Neural cell (in vitro differentiated cells): ENCODE measurements at regions not wholly inside any gene's neighbourhood (a gene's known extent, or its start where the extent isn't known, plus 50 kb on each side); places are given as distances from the start of the nearest gene placed in this dataset.

Experiments
- H2AFZ ChIP-seq: fragments of 200-600, 300-800 bp; sonication (generic), shearing (Covaris generic); 2 replicates; pipeline ENCODE4 v1.6.0; 2014; ENCODE audit warnings: low read depth, mild to moderate bottlenecking, antibody characterized with exemption, low read length, moderate library complexity
- H3F3A ChIP-seq: fragments of 200-600 bp; shearing (Covaris generic); 2 replicates; pipeline ENCODE4 v1.6.1; 2016; ENCODE audit warnings: mild to moderate bottlenecking, moderate library complexity, mixed read lengths, antibody characterized with exemption, low read length; ENCODE audit not compliant: insufficient read depth, poor library complexity, severe bottlenecking
- H3K27ac ChIP-seq: fragments of 200-600, 300-800 bp; sonication (generic), shearing (Covaris generic); 2 replicates; pipeline ENCODE4 v1.5.1; 2014; ENCODE audit warnings: mild to moderate bottlenecking, low read length, moderate library complexity
- H3K27me3 ChIP-seq: fragments of 300-800, 200-600 bp; sonication (generic), shearing (Covaris generic); 2 replicates; pipeline ENCODE4 v1.6.0; 2014; ENCODE audit warnings: mild to moderate bottlenecking, low read depth, low read length, moderate library complexity; ENCODE audit not compliant: insufficient read depth
- H3K36me3 ChIP-seq: fragments of 300-800, 200-600 bp; sonication (generic), shearing (Covaris generic); 2 replicates; pipeline ENCODE4 v1.5.1; 2014; ENCODE audit warnings: mild to moderate bottlenecking, antibody characterized with exemption, low read length, moderate library complexity; ENCODE audit not compliant: insufficient read depth
- H3K4me2 ChIP-seq: fragments of 300-800, 200-600 bp; sonication (generic), shearing (Covaris generic); 2 replicates; pipeline ENCODE4 v1.6.0; 2014; ENCODE audit warnings: mild to moderate bottlenecking, low read length
- H3K4me3 ChIP-seq: fragments of 300-800, 200-600 bp; sonication (generic), shearing (Covaris generic); 2 replicates; pipeline ENCODE4 v1.5.1; 2014; ENCODE audit warnings: mild to moderate bottlenecking, low read length, moderate library complexity
- H3K79me2 ChIP-seq: fragments of 200-600 bp; shearing (Covaris generic); replicated peaks from 2 replicates; pipeline ENCODE4 v1.6.0; 2014; ENCODE audit warnings: mild to moderate bottlenecking, low read length, moderate library complexity; ENCODE audit not compliant: insufficient read depth
- H3K9ac ChIP-seq: fragments of 300-800, 200-600 bp; sonication (generic), shearing (Covaris generic); 2 replicates; pipeline ENCODE4 v1.6.1; 2016; ENCODE audit warnings: mild to moderate bottlenecking, low read length, mixed read lengths
- H3K9me2 ChIP-seq: fragments of 200-600 bp; shearing (Covaris generic); 2 replicates; pipeline ENCODE4 v1.6.1; 2016; ENCODE audit warnings: mild to moderate bottlenecking, low read length, mixed read lengths; ENCODE audit not compliant: insufficient read depth
- H3K9me3 ChIP-seq: fragments of 200-600, 300-800 bp; sonication (generic), shearing (Covaris generic); 2 replicates; pipeline ENCODE4 v1.6.1; 2016; ENCODE audit warnings: mild to moderate bottlenecking, mixed run types, low read length, moderate library complexity, mixed read lengths
- H4K20me1 ChIP-seq: fragments of 200-600 bp; shearing (Covaris generic); 2 replicates; pipeline ENCODE4 v1.6.1; 2016; ENCODE audit warnings: mild to moderate bottlenecking, mixed run types; ENCODE audit not compliant: insufficient read depth
- EP300 ChIP-seq: fragments of 450-650 bp; conservative IDR thresholded peaks from 2 replicates; pipeline ENCODE4 v1.6.1; 2014; ENCODE audit warnings: antibody characterized with exemption, mild to moderate bottlenecking, moderate library complexity; ENCODE audit not compliant: poor library complexity, severe bottlenecking
- EZH2 ChIP-seq: fragments of 200-600, 300-800 bp; shearing (Covaris generic), sonication (generic); IDR thresholded peaks from 2 replicates; pipeline ENCODE4 v1.6.1; 2014; ENCODE audit warnings: antibody characterized with exemption, low read length, borderline replicate concordance, mild to moderate bottlenecking; ENCODE audit not compliant: insufficient read depth, poor library complexity, severe bottlenecking
- MXI1 ChIP-seq: fragments of 450-650 bp; conservative IDR thresholded peaks from 2 replicates; pipeline ENCODE4 v1.6.1; 2014; ENCODE audit warnings: antibody characterized with exemption, mild to moderate bottlenecking; ENCODE audit not compliant: poor library complexity, severe bottlenecking
- POLR2AphosphoS5 ChIP-seq: IDR thresholded peaks from 2 replicates; pipeline ENCODE4 v1.6.1; 2012
- RAD21 ChIP-seq: fragments of 450-650 bp; conservative IDR thresholded peaks from 2 replicates; pipeline ENCODE4 v1.6.1; 2014; ENCODE audit warnings: antibody characterized with exemption, mild to moderate bottlenecking, moderate library complexity
- SMC3 ChIP-seq: fragments of 450-650 bp; conservative IDR thresholded peaks from 2 replicates; pipeline ENCODE4 v1.6.1; 2014; ENCODE audit warnings: antibody characterized with exemption, mild to moderate bottlenecking, moderate library complexity; ENCODE audit not compliant: poor library complexity
- TAF1 ChIP-seq: IDR thresholded peaks from 2 replicates; pipeline ENCODE4 v1.6.1; 2012; ENCODE audit warnings: low read depth
- TF ChIP-seq, protein P1 (sequence below): IDR thresholded peaks from 2 replicates; pipeline ENCODE4 v1.6.1; 2012; ENCODE audit warnings: borderline replicate concordance
- TF ChIP-seq, protein P2 (sequence below): fragments of 450-650 bp; IDR thresholded peaks from 2 replicates; pipeline ENCODE4 v1.5.1; 2014; ENCODE audit warnings: antibody characterized with exemption, mild to moderate bottlenecking, moderate library complexity; ENCODE audit not compliant: poor library complexity, severe bottlenecking

DNA sequence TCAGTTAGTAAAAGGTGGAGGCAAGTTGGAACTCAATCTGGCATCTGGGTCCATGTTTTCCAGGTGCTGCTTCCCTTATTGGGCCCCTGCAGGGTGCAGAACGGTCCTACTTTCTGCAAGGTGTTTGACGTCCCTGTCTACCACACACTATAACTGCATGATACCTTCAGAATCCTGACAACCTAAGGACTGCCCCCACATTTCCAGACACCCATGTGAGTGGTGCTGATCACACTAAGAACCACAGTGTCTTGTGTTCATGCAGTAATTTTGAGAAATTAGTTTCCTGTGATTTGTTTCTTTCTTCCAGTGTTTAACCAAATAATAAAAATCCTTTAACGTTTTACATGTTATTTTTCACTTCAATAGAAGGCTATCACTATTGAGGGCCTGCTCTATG lies 121.1 kb upstream of the MDM1 start:
- Histone ChIP-seq H3K9ac (no peak overlapping the region), H3K27ac (no peak overlapping the region), H3K79me2 (no peaks in the 10 kb centered on the region), H3K36me3 (no peaks in the 10 kb centered on the region), H3K9me2 (no peaks in the 10 kb centered on the region), H2AFZ (no peak overlapping the region), H3K27me3 (no peaks in the 10 kb centered on the region), H3F3A (no peaks in the 10 kb centered on the region), H3K9me3 (no peaks in the 10 kb centered on the region), H3K4me2 (no peak overlapping the region), H4K20me1 (no peaks in the 10 kb centered on the region), H3K4me3 (no peak overlapping the region)
- TF ChIP-seq, protein P1, sequence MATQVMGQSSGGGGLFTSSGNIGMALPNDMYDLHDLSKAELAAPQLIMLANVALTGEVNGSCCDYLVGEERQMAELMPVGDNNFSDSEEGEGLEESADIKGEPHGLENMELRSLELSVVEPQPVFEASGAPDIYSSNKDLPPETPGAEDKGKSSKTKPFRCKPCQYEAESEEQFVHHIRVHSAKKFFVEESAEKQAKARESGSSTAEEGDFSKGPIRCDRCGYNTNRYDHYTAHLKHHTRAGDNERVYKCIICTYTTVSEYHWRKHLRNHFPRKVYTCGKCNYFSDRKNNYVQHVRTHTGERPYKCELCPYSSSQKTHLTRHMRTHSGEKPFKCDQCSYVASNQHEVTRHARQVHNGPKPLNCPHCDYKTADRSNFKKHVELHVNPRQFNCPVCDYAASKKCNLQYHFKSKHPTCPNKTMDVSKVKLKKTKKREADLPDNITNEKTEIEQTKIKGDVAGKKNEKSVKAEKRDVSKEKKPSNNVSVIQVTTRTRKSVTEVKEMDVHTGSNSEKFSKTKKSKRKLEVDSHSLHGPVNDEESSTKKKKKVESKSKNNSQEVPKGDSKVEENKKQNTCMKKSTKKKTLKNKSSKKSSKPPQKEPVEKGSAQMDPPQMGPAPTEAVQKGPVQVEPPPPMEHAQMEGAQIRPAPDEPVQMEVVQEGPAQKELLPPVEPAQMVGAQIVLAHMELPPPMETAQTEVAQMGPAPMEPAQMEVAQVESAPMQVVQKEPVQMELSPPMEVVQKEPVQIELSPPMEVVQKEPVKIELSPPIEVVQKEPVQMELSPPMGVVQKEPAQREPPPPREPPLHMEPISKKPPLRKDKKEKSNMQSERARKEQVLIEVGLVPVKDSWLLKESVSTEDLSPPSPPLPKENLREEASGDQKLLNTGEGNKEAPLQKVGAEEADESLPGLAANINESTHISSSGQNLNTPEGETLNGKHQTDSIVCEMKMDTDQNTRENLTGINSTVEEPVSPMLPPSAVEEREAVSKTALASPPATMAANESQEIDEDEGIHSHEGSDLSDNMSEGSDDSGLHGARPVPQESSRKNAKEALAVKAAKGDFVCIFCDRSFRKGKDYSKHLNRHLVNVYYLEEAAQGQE = no peak
- TF ChIP-seq EZH2 (no peak), TAF1 (no peak), MXI1 (no peak), POLR2AphosphoS5 (no peak), RAD21 (no peak), EP300 (no peak), SMC3 (no peak)
- TF ChIP-seq, protein P2, sequence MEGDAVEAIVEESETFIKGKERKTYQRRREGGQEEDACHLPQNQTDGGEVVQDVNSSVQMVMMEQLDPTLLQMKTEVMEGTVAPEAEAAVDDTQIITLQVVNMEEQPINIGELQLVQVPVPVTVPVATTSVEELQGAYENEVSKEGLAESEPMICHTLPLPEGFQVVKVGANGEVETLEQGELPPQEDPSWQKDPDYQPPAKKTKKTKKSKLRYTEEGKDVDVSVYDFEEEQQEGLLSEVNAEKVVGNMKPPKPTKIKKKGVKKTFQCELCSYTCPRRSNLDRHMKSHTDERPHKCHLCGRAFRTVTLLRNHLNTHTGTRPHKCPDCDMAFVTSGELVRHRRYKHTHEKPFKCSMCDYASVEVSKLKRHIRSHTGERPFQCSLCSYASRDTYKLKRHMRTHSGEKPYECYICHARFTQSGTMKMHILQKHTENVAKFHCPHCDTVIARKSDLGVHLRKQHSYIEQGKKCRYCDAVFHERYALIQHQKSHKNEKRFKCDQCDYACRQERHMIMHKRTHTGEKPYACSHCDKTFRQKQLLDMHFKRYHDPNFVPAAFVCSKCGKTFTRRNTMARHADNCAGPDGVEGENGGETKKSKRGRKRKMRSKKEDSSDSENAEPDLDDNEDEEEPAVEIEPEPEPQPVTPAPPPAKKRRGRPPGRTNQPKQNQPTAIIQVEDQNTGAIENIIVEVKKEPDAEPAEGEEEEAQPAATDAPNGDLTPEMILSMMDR = no peak

DNA sequence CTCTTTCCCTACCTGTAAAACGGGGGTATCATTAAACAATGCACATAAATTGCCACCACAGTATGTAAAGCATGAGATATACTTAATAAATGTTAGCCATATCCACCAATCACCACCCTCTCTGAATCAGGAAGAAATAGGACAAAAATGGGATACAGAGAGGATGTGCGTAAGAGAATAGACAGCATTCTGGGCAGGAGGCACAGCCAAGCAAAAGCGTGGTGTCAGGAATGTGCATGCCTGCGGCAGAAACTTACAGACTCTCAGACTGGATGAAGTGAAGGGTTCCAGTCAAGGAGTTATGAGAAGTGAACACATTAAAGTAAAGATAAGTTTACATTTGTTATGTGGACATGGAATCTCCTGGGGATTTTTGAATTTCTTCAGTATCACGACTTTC lies 121.7 kb upstream of the MDM1 start:
- no peak overlapping the region for H3K27ac ChIP-seq
- H3K9me2 ChIP-seq = no peaks in the 10 kb centered on the region
- no peaks in the 10 kb centered on the region for H3F3A ChIP-seq
- no peaks in the 10 kb centered on the region for H3K79me2 ChIP-seq
- no peaks in the 10 kb centered on the region for H3K27me3 ChIP-seq
- H4K20me1 ChIP-seq = no peaks in the 10 kb centered on the region
- no peak overlapping the region for H2AFZ ChIP-seq
- H3K36me3 ChIP-seq = no peaks in the 10 kb centered on the region
- H3K9ac ChIP-seq = no peak overlapping the region
- no peaks in the 10 kb centered on the region for H3K9me3 ChIP-seq
- no peak overlapping the region for H3K4me3 ChIP-seq
- H3K4me2 ChIP-seq = no peak overlapping the region
- TF ChIP-seq MXI1 (no peak), RAD21 (no peak), SMC3 (no peak), EZH2 (no peak), TAF1 (no peak), EP300 (no peak), POLR2AphosphoS5 (no peak)
- TF ChIP-seq, protein P2 = no peak
- TF ChIP-seq, protein P1 = no peak
